ENCODE measurements at regions not wholly inside any gene's neighbourhood (a gene's known extent, or its start where the extent isn't known, plus 50 kb on each side); places are given as distances from the start of the nearest gene placed in this dataset.

- no peak overlapping the region for H3K27ac Mint-ChIP-seq
- no peaks in the 10 kb centered on the region for H3K27me3 Mint-ChIP-seq
- H3K9me3 Mint-ChIP-seq: peaks cover 9% of the 10 kb centered on the region
- H3K4me1 Mint-ChIP-seq (ENCODE audit: low read depth): no peaks in the 10 kb centered on the region
- no peak overlapping the region for H3K4me3 Mint-ChIP-seq
- no peaks in the 10 kb centered on the region for H3K36me3 Mint-ChIP-seq (ENCODE audit: low read depth)
- intact Hi-C loops (cut with micrococcal nuclease): no loop called here
These were observed 60.9 kb upstream of the SYN3 start for GRCh38 chr22:33119044-33119443.

GRCh38 chr22:33117821-33118220 is 59.6 kb upstream of the SYN3 start:
- H3K27me3 Mint-ChIP-seq: no peaks in the 10 kb centered on the region
- intact Hi-C loops (cut with micrococcal nuclease): no loop called here
- H3K4me3 Mint-ChIP-seq: no peak overlapping the region
- H3K36me3 Mint-ChIP-seq (ENCODE audit: low read depth): no peaks in the 10 kb centered on the region
- no peaks in the 10 kb centered on the region for H3K4me1 Mint-ChIP-seq (ENCODE audit: low read depth)
- no peak overlapping the region for H3K27ac Mint-ChIP-seq
- no peaks in the 10 kb centered on the region for H3K9me3 Mint-ChIP-seq

- Mint-ChIP-seq H3K9me3 (no peaks in the 10 kb centered on the region), H3K36me3 (ENCODE audit: low read depth) (no peaks in the 10 kb centered on the region), H3K4me3 (no peak overlapping the region), H3K27ac (no peak overlapping the region), H3K27me3 (no peaks in the 10 kb centered on the region), H3K4me1 (ENCODE audit: low read depth) (no peaks in the 10 kb centered on the region)
- intact Hi-C loops (cut with micrococcal nuclease): no loop called here
These were observed 58.8 kb upstream of the SYN3 start for GRCh38 chr22:33116841-33117547.

GRCh38 chr22:33114565-33114964 is 56.4 kb upstream of the SYN3 start:
- Mint-ChIP-seq H3K36me3 (ENCODE audit: low read depth) (no peaks in the 10 kb centered on the region), H3K9me3 (no peaks in the 10 kb centered on the region), H3K27ac (no peak overlapping the region), H3K27me3 (peaks cover 2% of the 10 kb centered on the region), H3K4me1 (ENCODE audit: low read depth) (no peaks in the 10 kb centered on the region), H3K4me3 (no peak overlapping the region)
- intact Hi-C loops (cut with micrococcal nuclease): no loop called here

GRCh38 chr22:33112580-33112979 is 54.4 kb upstream of the SYN3 start:
- no peaks in the 10 kb centered on the region for H3K36me3 Mint-ChIP-seq (ENCODE audit: low read depth)
- no peaks in the 10 kb centered on the region for H3K4me1 Mint-ChIP-seq (ENCODE audit: low read depth)
- peaks cover 3% of the 10 kb centered on the region for H3K27me3 Mint-ChIP-seq
- intact Hi-C loops (cut with micrococcal nuclease): no loop called here
- no peak overlapping the region for H3K27ac Mint-ChIP-seq
- no peak overlapping the region for H3K4me3 Mint-ChIP-seq
- no peaks in the 10 kb centered on the region for H3K9me3 Mint-ChIP-seq

- H3K27me3 Mint-ChIP-seq: peaks cover 3% of the 10 kb centered on the region
- no peaks in the 10 kb centered on the region for H3K9me3 Mint-ChIP-seq
- intact Hi-C loops (cut with micrococcal nuclease): no loop called here
- no peak overlapping the region for H3K4me3 Mint-ChIP-seq
- H3K36me3 Mint-ChIP-seq (ENCODE audit: low read depth): no peaks in the 10 kb centered on the region
- no peaks in the 10 kb centered on the region for H3K4me1 Mint-ChIP-seq (ENCODE audit: low read depth)
- no peak overlapping the region for H3K27ac Mint-ChIP-seq
These were observed 53.3 kb upstream of the SYN3 start for GRCh38 chr22:33111491-33111890.

- H3K36me3 Mint-ChIP-seq (ENCODE audit: low read depth): no peaks in the 10 kb centered on the region
- H3K4me1 Mint-ChIP-seq (ENCODE audit: low read depth): no peaks in the 10 kb centered on the region
- H3K4me3 Mint-ChIP-seq: no peak overlapping the region
- no peak overlapping the region for H3K27ac Mint-ChIP-seq
- no peaks in the 10 kb centered on the region for H3K9me3 Mint-ChIP-seq
- H3K27me3 Mint-ChIP-seq: peaks cover 3% of the 10 kb centered on the region
- intact Hi-C loops (cut with micrococcal nuclease): no loop called here
These were observed 52.5 kb upstream of the SYN3 start for GRCh38 chr22:33110562-33111163.

- Mint-ChIP-seq H3K27ac (no peak overlapping the region), H3K36me3 (ENCODE audit: low read depth) (no peaks in the 10 kb centered on the region), H3K9me3 (no peaks in the 10 kb centered on the region), H3K4me3 (no peak overlapping the region), H3K27me3 (peaks cover 3% of the 10 kb centered on the region), H3K4me1 (ENCODE audit: low read depth) (no peaks in the 10 kb centered on the region)
- intact Hi-C loops (cut with micrococcal nuclease): no loop called here
These were observed 51.6 kb upstream of the SYN3 start for GRCh38 chr22:33109514-33110430.

GRCh38 chr22:33108037-33108436 is 49.9 kb upstream of the SYN3 start:
- no peaks in the 10 kb centered on the region for H3K36me3 Mint-ChIP-seq (ENCODE audit: low read depth)
- no peak overlapping the region for H3K27ac Mint-ChIP-seq
- H3K4me1 Mint-ChIP-seq (ENCODE audit: low read depth): no peaks in the 10 kb centered on the region
- no peaks in the 10 kb centered on the region for H3K9me3 Mint-ChIP-seq
- peaks cover 3% of the 10 kb centered on the region for H3K27me3 Mint-ChIP-seq
- H3K4me3 Mint-ChIP-seq: no peak overlapping the region
- intact Hi-C loops (cut with micrococcal nuclease): no loop called here
